Mesenchymal stem cell (in vitro differentiated cells and primary cell): ENCODE measurements at regions not wholly inside any gene's neighbourhood (a gene's known extent, or its start where the extent isn't known, plus 50 kb on each side); places are given as distances from the start of the nearest gene placed in this dataset.
"Not testable (repeated sequence)": the region's sequence is repeated elsewhere in the genome, so short reads cannot be mapped to it uniquely, and the experiment has no call there.

Experiments
- DNase-seq: peaks from one replicate; pipeline ENCODE4 v3.0.0-alpha.2; 2013
- H2AFZ ChIP-seq: one replicate; pipeline ENCODE4 v1.6.1; 2013; ENCODE audit warnings: low read depth, mild to moderate bottlenecking, control low read depth, inconsistent platforms, low read length, moderate library complexity
- H2AK5ac ChIP-seq: 2 replicates; pipeline ENCODE4 v1.6.1; 2013; ENCODE audit warnings: low read length, moderate library complexity, mild to moderate bottlenecking, inconsistent platforms; ENCODE audit not compliant: severe bottlenecking
- H2BK120ac ChIP-seq: one replicate; pipeline ENCODE4 v1.6.1; 2013; ENCODE audit warnings: low read depth, mild to moderate bottlenecking, inconsistent platforms, low read length, moderate library complexity
- H2BK12ac ChIP-seq, 2 experiments: one replicate each; pipeline ENCODE4 v1.6.1; 2013; ENCODE audit warnings: inconsistent platforms in 2 of 2, low read length in 2 of 2, mild to moderate bottlenecking in 2 of 2, moderate library complexity in 2 of 2, control low read depth in 1 of 2
- H2BK15ac ChIP-seq: one replicate; pipeline ENCODE4 v1.6.1; 2013; ENCODE audit warnings: mild to moderate bottlenecking, low read depth, inconsistent platforms; ENCODE audit not compliant: poor library complexity, severe bottlenecking
- H2BK5ac ChIP-seq: 2 replicates; pipeline ENCODE4 v1.6.1; 2013; ENCODE audit warnings: low read depth, mild to moderate bottlenecking, low read length, control low read depth, inconsistent platforms; ENCODE audit not compliant: poor library complexity, severe bottlenecking
- H3K14ac ChIP-seq, 2 experiments: one replicate each; pipeline ENCODE4 v1.6.1; 2013; ENCODE audit warnings: inconsistent platforms in 2 of 2, low read length in 2 of 2, control low read depth in 1 of 2, mild to moderate bottlenecking in 1 of 2, moderate library complexity in 1 of 2
- H3K18ac ChIP-seq, 2 experiments: one replicate each; pipeline ENCODE4 v1.6.1; 2013; ENCODE audit warnings: inconsistent platforms in 2 of 2, low read length in 2 of 2, control low read depth in 1 of 2, low read depth in 1 of 2, mild to moderate bottlenecking in 1 of 2
- H3K23ac ChIP-seq, 2 experiments: one replicate each; pipeline ENCODE4 v1.6.1; 2013; ENCODE audit warnings: inconsistent platforms in 2 of 2, low read length in 2 of 2, mild to moderate bottlenecking in 2 of 2, moderate library complexity in 2 of 2, control low read depth in 1 of 2
- H3K27ac ChIP-seq: 2 replicates; pipeline ENCODE4 v1.5.1; 2013; ENCODE audit warnings: mild to moderate bottlenecking, moderate library complexity, low read length, control low read depth, inconsistent platforms; ENCODE audit not compliant: poor library complexity, severe bottlenecking
- H3K27me3 ChIP-seq, 2 experiments: 2 replicates each; pipeline versions ENCODE4 v1.6.1 to v1.7.0; 2013; ENCODE audit warnings: low read length in 2 of 2, mild to moderate bottlenecking in 2 of 2, moderate library complexity in 2 of 2, control low read depth in 1 of 2, inconsistent platforms in 1 of 2; ENCODE audit not compliant: control insufficient read depth in 1 of 2, insufficient read depth in 1 of 2
- H3K36me3 ChIP-seq, 2 experiments: 2 replicates each; pipeline versions ENCODE4 v1.6.1 to v1.7.0; 2013; ENCODE audit warnings: low read length in 2 of 2, control low read depth in 1 of 2, inconsistent platforms in 1 of 2, low read depth in 1 of 2, mild to moderate bottlenecking in 1 of 2; ENCODE audit not compliant: insufficient read depth in 2 of 2, control insufficient read depth in 1 of 2
- H3K4ac ChIP-seq, 2 experiments: one replicate each; pipeline ENCODE4 v1.6.1; 2013; ENCODE audit warnings: inconsistent platforms in 2 of 2, low read length in 2 of 2, mild to moderate bottlenecking in 2 of 2, moderate library complexity in 2 of 2, control low read depth in 1 of 2, low read depth in 1 of 2
- H3K4me1 ChIP-seq: 2 replicates; pipeline ENCODE4 v1.6.1; 2013; ENCODE audit warnings: low read depth, low read length, control low read depth; ENCODE audit not compliant: control insufficient read depth, insufficient read depth
- H3K4me2 ChIP-seq: 2 replicates; pipeline ENCODE4 v1.6.1; 2013; ENCODE audit warnings: low read length, mild to moderate bottlenecking, inconsistent platforms; ENCODE audit not compliant: poor library complexity, severe bottlenecking
- H3K4me3 ChIP-seq, 2 experiments: 2 replicates each; pipeline versions ENCODE4 v1.5.1 to v1.7.0; 2013; ENCODE audit warnings: low read length in 2 of 2, mild to moderate bottlenecking in 2 of 2, control low read depth in 1 of 2, low read depth in 1 of 2; ENCODE audit not compliant: insufficient read depth in 1 of 2
- H3K79me1 ChIP-seq: replicated peaks from 2 replicates; pipeline ENCODE4 v1.6.1; 2013; ENCODE audit warnings: mild to moderate bottlenecking, control low read depth, low read length, inconsistent platforms; ENCODE audit not compliant: poor library complexity, severe bottlenecking
- H3K9ac ChIP-seq: 2 replicates; pipeline ENCODE4 v1.7.0; 2013; ENCODE audit warnings: mild to moderate bottlenecking, low read length, moderate library complexity
- H3K9me3 ChIP-seq: 2 replicates; pipeline ENCODE4 v1.7.0; 2013; ENCODE audit warnings: mild to moderate bottlenecking, low read length; ENCODE audit not compliant: control insufficient read depth
- H4K8ac ChIP-seq: one replicate; pipeline ENCODE4 v1.6.1; 2013; ENCODE audit warnings: inconsistent platforms, mild to moderate bottlenecking, low read length, moderate library complexity
- H4K91ac ChIP-seq: one replicate; pipeline ENCODE4 v1.6.1; 2013; ENCODE audit warnings: mild to moderate bottlenecking, low read length, inconsistent platforms
- WGBS: methylation state at CpG from one replicate; pipeline ENCODE4 v1.1.7; 2013; ENCODE audit warnings: mixed read lengths; 5-methylcytosine and 5-hydroxymethylcytosine counted together

DNA sequence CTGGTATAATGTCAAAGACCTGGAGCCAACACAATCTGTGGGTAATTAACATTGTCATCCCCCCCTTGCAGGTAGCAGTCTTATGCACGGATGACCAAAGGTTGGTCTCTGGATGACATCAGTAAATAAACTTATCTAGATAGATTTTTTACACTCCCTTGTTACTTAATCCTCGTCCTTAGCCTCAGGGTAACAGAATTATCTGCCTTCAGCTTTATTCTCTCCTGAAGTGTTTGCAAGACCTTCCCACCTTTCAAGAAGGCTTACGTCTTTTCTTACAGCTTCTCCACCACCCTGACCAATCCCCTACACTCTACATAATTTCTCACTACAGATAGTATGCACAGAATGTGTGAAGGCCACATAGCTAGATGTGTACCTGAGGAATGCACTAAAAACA lies 434.8 kb upstream of the HTR1E start:
- H3K36me3 ChIP-seq, result no peaks in the 10 kb centered on the region
- no peak overlapping the region for H2AFZ ChIP-seq
- H3K27ac ChIP-seq, result no peak overlapping the region
- H2BK120ac ChIP-seq, result no peak overlapping the region
- no peak overlapping the region for H2BK15ac ChIP-seq
- H3K4ac ChIP-seq, result no peak overlapping the region
- no peak overlapping the region for H3K9ac ChIP-seq
- H3K14ac ChIP-seq, result no peak overlapping the region
- no peaks in the 10 kb centered on the region for H3K9me3 ChIP-seq
- no peak overlapping the region for H2BK5ac ChIP-seq
- H2AK5ac ChIP-seq, result no peak overlapping the region
- H2BK12ac ChIP-seq, result no peak overlapping the region
- H3K4me1 ChIP-seq, result no peaks in the 10 kb centered on the region
- DNase-seq, result no peak
- no peak overlapping the region for H3K18ac ChIP-seq
- no peak overlapping the region for H3K23ac ChIP-seq
- no peak overlapping the region for H3K4me2 ChIP-seq
- no peaks in the 10 kb centered on the region for H3K79me1 ChIP-seq
- 53% methylated on average over 3 of the region's 3 CpGs for WGBS
- no peak overlapping the region for H4K91ac ChIP-seq
- H3K4me3 ChIP-seq, result no peak overlapping the region
- no peaks in the 10 kb centered on the region for H3K27me3 ChIP-seq
- no peak overlapping the region for H4K8ac ChIP-seq

DNA sequence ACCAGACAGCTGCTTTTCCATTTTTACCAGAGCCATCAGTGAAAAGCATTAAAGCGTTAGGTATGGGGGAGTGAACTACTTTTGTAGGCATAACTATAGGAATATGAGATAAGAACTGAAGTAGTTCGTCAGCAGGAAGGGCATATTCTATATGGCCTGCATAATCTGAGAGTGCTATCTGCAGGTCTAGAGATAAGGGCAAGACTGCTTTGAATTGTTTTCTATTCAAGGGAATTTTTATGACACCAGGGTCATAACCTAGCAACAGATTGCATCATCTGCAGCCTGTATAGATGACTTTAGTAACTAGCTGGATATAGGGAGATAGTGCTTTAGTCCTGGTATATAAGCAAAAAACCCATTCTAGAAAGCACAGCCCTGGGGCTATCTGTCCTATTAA lies 437.3 kb upstream of the HTR1E start:
- Histone ChIP-seq H3K4me2 (no peak overlapping the region), H3K18ac (no peak overlapping the region), H2BK5ac (no peak overlapping the region), H3K27ac (no peak overlapping the region), H3K14ac (no peak overlapping the region), H3K4ac (no peak overlapping the region), H2AK5ac (no peak overlapping the region), H3K4me1 (no peaks in the 10 kb centered on the region), H2BK12ac (no peak overlapping the region), H3K9ac (no peak overlapping the region), H3K36me3 (no peaks in the 10 kb centered on the region), H3K4me3 (no peak overlapping the region), H2BK120ac (no peak overlapping the region), H3K23ac (no peak overlapping the region), H3K79me1 (no peaks in the 10 kb centered on the region), H4K8ac (no peak overlapping the region), H2AFZ (no peak overlapping the region), H4K91ac (no peak overlapping the region), H3K27me3 (no peaks in the 10 kb centered on the region), H2BK15ac (no peak overlapping the region), H3K9me3 (no peaks in the 10 kb centered on the region)
- 17% methylated on average over 2 of the region's 2 CpGs for WGBS
- no peak for DNase-seq

DNA sequence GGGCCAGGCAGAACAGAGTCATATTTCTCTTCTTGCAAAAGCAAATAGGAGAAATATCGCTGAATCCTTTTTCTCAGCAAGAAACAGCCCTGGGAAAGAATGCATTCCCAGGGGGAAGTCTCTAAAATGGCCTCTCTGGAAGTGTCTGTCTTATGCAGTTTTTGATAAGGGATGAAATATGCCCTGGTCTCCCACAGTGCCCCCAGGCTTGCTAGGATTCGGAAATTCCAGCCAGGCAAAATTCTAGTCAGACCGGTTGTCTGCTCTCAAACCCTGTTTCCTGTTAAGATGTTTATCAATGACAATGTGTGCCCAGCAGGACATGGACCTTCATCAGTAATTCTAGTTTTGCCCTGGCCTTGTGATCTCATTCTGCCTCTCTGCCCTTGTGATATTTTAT lies 448.3 kb upstream of the HTR1E start:
- H3K9me3 ChIP-seq, H3K18ac ChIP-seq, H2BK12ac ChIP-seq, H3K9ac ChIP-seq, H4K91ac ChIP-seq, H2BK120ac ChIP-seq, H2AK5ac ChIP-seq, H3K4me1 ChIP-seq, H2BK5ac ChIP-seq, H3K4me2 ChIP-seq, H3K27ac ChIP-seq, H4K8ac ChIP-seq, H3K79me1 ChIP-seq, DNase-seq, H3K36me3 ChIP-seq, H2BK15ac ChIP-seq, H3K14ac ChIP-seq, H3K27me3 ChIP-seq, H2AFZ ChIP-seq, H3K23ac ChIP-seq, H3K4ac ChIP-seq, H3K4me3 ChIP-seq: not testable (repeated sequence)
- WGBS, result 36% methylated on average over 3 of the region's 3 CpGs

DNA sequence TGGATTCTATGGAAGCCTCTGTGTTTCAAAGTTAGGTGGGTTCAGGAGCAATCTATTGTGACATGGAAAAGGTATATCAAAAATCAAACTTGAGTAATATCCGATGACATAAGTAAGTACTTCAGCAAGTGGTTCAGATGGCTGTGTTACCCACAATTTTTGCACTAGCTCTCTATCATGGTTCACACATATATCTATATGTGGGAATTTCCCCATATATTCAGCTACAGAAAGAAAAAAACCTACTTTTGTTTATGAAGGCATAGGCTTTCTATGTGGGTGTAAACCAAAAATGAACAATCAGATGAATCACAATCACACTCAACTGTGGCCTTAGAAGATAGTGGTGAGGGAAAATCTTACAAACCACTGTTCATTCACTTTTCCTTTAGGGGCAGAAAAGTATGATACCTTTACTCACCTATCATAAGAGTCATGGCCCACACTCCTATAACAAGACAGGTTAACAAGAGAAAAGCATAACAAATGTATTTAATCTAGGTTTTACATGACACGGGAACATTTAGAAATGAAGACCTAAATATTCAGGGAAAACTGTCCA lies 449.6 kb upstream of the HTR1E start:
- DNase-seq, result no peak
- 83% methylated on average over 1 of the region's 2 CpGs for WGBS
- Histone ChIP-seq H3K4me3 (no peak overlapping the region), H3K4me1 (no peaks in the 10 kb centered on the region), H2BK120ac (no peak overlapping the region), H3K9ac (no peak overlapping the region), H4K91ac (no peak overlapping the region), H3K27me3 (no peaks in the 10 kb centered on the region), H3K4ac (no peak overlapping the region), H2AFZ (no peak overlapping the region), H4K8ac (no peak overlapping the region), H3K79me1 (no peaks in the 10 kb centered on the region), H3K18ac (no peak overlapping the region), H3K4me2 (no peak overlapping the region), H3K23ac (no peak overlapping the region), H2BK12ac (no peak overlapping the region), H2BK5ac (no peak overlapping the region), H2BK15ac (no peak overlapping the region), H3K9me3 (peaks cover 7% of the 10 kb centered on the region), H3K36me3 (no peaks in the 10 kb centered on the region), H3K14ac (no peak overlapping the region), H2AK5ac (no peak overlapping the region), H3K27ac (no peak overlapping the region)
